CD4-positive, alpha-beta T cell (primary cell): ENCODE measurements at regions not wholly inside any gene's neighbourhood (a gene's known extent, or its start where the extent isn't known, plus 50 kb on each side); places are given as distances from the start of the nearest gene placed in this dataset.

Experiments used
- ATAC-seq: fragments of 200-7000 bp; cut with Tn5 transposase; one replicate; pipeline ENCODE4 v1.10.0; 2022; ENCODE audit warnings: mild to moderate bottlenecking; ENCODE audit not compliant: poor library complexity
- CTCF ChIA-PET: fragments of 350-600 bp; sonication (Branson Sonifier 250); formaldehyde crosslinking; loops from one replicate; lab custom pipeline; 2021; ENCODE audit warnings: antibody characterized with exemption, inconsistent platforms; lab: Charles Lee
- POLR2A ChIA-PET: fragments of 350-600 bp; sonication (Branson Sonifier 250); formaldehyde crosslinking; loops from one replicate; lab custom pipeline; 2021; ENCODE audit warnings: antibody characterized with exemption, inconsistent platforms; lab: Charles Lee
- DNase-seq, 14 experiments: peaks; one replicate each; pipeline ENCODE4 v3.0.0-alpha.2; 2013 to 2020; ENCODE audit warnings: mixed read lengths in 2 of 14
- H3K27ac ChIP-seq, 2 donors: one replicate each; pipeline versions ENCODE4 v1.5.1 to v1.7.0; 2013; ENCODE audit warnings: low read length in 2 of 2, low read depth in 1 of 2, mild to moderate bottlenecking in 1 of 2
- H3K27me3 ChIP-seq, 2 experiments: 1 replicate in 1 of 2; 2 replicates in 1 of 2; pipeline versions ENCODE4 v1.6.1 to v1.7.0; 2013; ENCODE audit warnings: low read length in 2 of 2, control low read depth in 1 of 2, mild to moderate bottlenecking in 1 of 2, moderate library complexity in 1 of 2; ENCODE audit not compliant: insufficient read depth in 2 of 2, control insufficient read depth in 1 of 2
- H3K36me3 ChIP-seq: one replicate; pipeline ENCODE4 v1.6.1; 2013; ENCODE audit warnings: low read length, control low read depth; ENCODE audit not compliant: insufficient read depth
- H3K4me1 ChIP-seq: one replicate; pipeline ENCODE4 v1.6.1; 2013; ENCODE audit warnings: low read length, control low read depth; ENCODE audit not compliant: insufficient read depth
- H3K4me3 ChIP-seq: one replicate; pipeline ENCODE4 v1.5.1; 2013; ENCODE audit warnings: mild to moderate bottlenecking, low read length, moderate library complexity
- H3K9me3 ChIP-seq, 2 experiments: 1 replicate in 1 of 2; 2 replicates in 1 of 2; pipeline versions ENCODE4 v1.6.1 to v1.7.0; 2013; ENCODE audit warnings: low read length in 2 of 2, mild to moderate bottlenecking in 2 of 2, control low read depth in 1 of 2, moderate library complexity in 1 of 2; ENCODE audit not compliant: control insufficient read depth in 1 of 2, insufficient read depth in 1 of 2
- H3K27ac Mint-ChIP-seq: one replicate; pipeline ENCODE4 v1.8.0; 2020; ENCODE audit warnings: mixed read lengths
- H3K27me3 Mint-ChIP-seq: one replicate; pipeline ENCODE4 v1.8.0; 2021; ENCODE audit warnings: mixed read lengths
- H3K36me3 Mint-ChIP-seq: one replicate; pipeline ENCODE4 v1.8.0; 2021; ENCODE audit warnings: low read depth, mixed read lengths
- H3K4me1 Mint-ChIP-seq: one replicate; pipeline ENCODE4 v1.8.0; 2021; ENCODE audit warnings: low read depth, mixed read lengths
- H3K4me3 Mint-ChIP-seq: one replicate; pipeline ENCODE4 v1.8.0; 2020; ENCODE audit warnings: mild to moderate bottlenecking, mixed read lengths
- H3K9me3 Mint-ChIP-seq: one replicate; pipeline ENCODE4 v1.8.0; 2020; ENCODE audit warnings: mixed read lengths
- CTCF ChIP-seq: fragments of 200-600 bp; IDR thresholded peaks from one replicate; pipeline ENCODE4 v1.8.0; 2022; ENCODE audit warnings: antibody characterized with exemption, mild to moderate bottlenecking
- intact Hi-C, 2 experiments: fragments of 100-400 bp; cut with DNase I in 1 of 2; cut with micrococcal nuclease in 1 of 2; formaldehyde crosslinking; loops; one replicate each; pipeline versions ENCODE4 v1.15.1 to v1.9.0; 2023 to 2025; cut with DNase I, micrococcal nuclease

GRCh38 chr1:221910222-221910621 is 168.3 kb upstream of the DUSP10 start:
- H3K4me3 Mint-ChIP-seq, result no peak overlapping the region
- DNase-seq (no peak), ATAC-seq (no peak)
- no peaks in the 10 kb centered on the region for H3K36me3 Mint-ChIP-seq
- no peaks in the 10 kb centered on the region for H3K27me3 Mint-ChIP-seq
- Histone ChIP-seq H3K4me1 (no peaks in the 10 kb centered on the region), H3K4me3 (no peak overlapping the region), H3K36me3 (no peaks in the 10 kb centered on the region), H3K27me3 (no peaks in the 10 kb centered on the region), H3K9me3 (no peaks in the 10 kb centered on the region), H3K27ac (no peak overlapping the region)
- CTCF ChIA-PET, result interaction anchor here (1.2 kb wide), 1 partner anchor 9 kb away, joined by 4 read pairs; no protein-coding TSS in a partner anchor
- H3K27ac Mint-ChIP-seq, result no peak overlapping the region
- no peaks in the 10 kb centered on the region for H3K9me3 Mint-ChIP-seq
- intact Hi-C loops, result no loop called here
- POLR2A ChIA-PET, result interaction anchor here (0.7 kb wide), 1 partner anchor 32 kb away, joined by 3 read pairs; no protein-coding TSS in a partner anchor
- TF ChIP-seq CTCF, result no peak
- H3K4me1 Mint-ChIP-seq, result no peaks in the 10 kb centered on the region

- POLR2A ChIA-PET, result no interaction called here
- H3K9me3 Mint-ChIP-seq, result no peaks in the 10 kb centered on the region
- no peak overlapping the region for H3K27ac Mint-ChIP-seq
- no peaks in the 10 kb centered on the region for H3K4me1 Mint-ChIP-seq
- no peaks in the 10 kb centered on the region for H3K4me1 ChIP-seq
- no peak overlapping the region for H3K4me3 Mint-ChIP-seq
- no peaks in the 10 kb centered on the region for H3K27me3 ChIP-seq
- ATAC-seq (no peak), DNase-seq (no peak)
- no peak overlapping the region for H3K27ac ChIP-seq
- no peak for TF ChIP-seq CTCF
- H3K4me3 ChIP-seq, result no peak overlapping the region
- H3K36me3 Mint-ChIP-seq, result no peaks in the 10 kb centered on the region
- intact Hi-C loops, result no loop called here
- no peaks in the 10 kb centered on the region for H3K9me3 ChIP-seq
- no peaks in the 10 kb centered on the region for H3K36me3 ChIP-seq
- CTCF ChIA-PET, result no interaction called here
- H3K27me3 Mint-ChIP-seq, result no peaks in the 10 kb centered on the region
Measured at GRCh38 chr1:221908573-221908972, 166.7 kb upstream of the DUSP10 start.

GRCh38 chr1:221907166-221907932 is 165.5 kb upstream of the DUSP10 start:
- POLR2A ChIA-PET, result no interaction called here
- no peaks in the 10 kb centered on the region for H3K9me3 Mint-ChIP-seq
- H3K9me3 ChIP-seq, result no peaks in the 10 kb centered on the region
- H3K27ac Mint-ChIP-seq, result no peak overlapping the region
- no peak overlapping the region for H3K27ac ChIP-seq
- no peaks in the 10 kb centered on the region for H3K36me3 ChIP-seq
- H3K4me3 ChIP-seq, result no peak overlapping the region
- DNase-seq (no peak), ATAC-seq (no peak)
- CTCF ChIA-PET, result no interaction called here
- H3K4me1 ChIP-seq, result no peaks in the 10 kb centered on the region
- no peaks in the 10 kb centered on the region for H3K36me3 Mint-ChIP-seq
- no peaks in the 10 kb centered on the region for H3K27me3 ChIP-seq
- no peaks in the 10 kb centered on the region for H3K27me3 Mint-ChIP-seq
- no peak for TF ChIP-seq CTCF
- H3K4me3 Mint-ChIP-seq, result no peak overlapping the region
- intact Hi-C loops, result no loop called here
- no peaks in the 10 kb centered on the region for H3K4me1 Mint-ChIP-seq
